ENCODE measurements at regions not wholly inside any gene's neighbourhood (a gene's known extent, or its start where the extent isn't known, plus 50 kb on each side); places are given as distances from the start of the nearest gene placed in this dataset.

GRCh38 chr10:8533462-8533861 is 479.0 kb downstream of the GATA3 start:
- no peak for TF ChIP-seq CTCF (IDR thresholded peaks at IDR 0.05)
- no peak for TF ChIP-seq POLR2A (IDR thresholded peaks at IDR 0.05)

Measured in thyroid gland (tissue), 4 donors.